ENCODE measurements at regions not wholly inside any gene's neighbourhood (a gene's known extent, or its start where the extent isn't known, plus 50 kb on each side); places are given as distances from the start of the nearest gene placed in this dataset.

- TF ChIP-seq CTCF (IDR thresholded peaks at IDR 0.05; ENCODE audit: low read depth, low read length) (no peak), EZH2phosphoT487 (IDR thresholded peaks at IDR 0.05; ENCODE audit: low read depth) (no peak)
These were observed 90.2 kb upstream of the UXS1 start for GRCh38 chr2:106284255-106284654.
